ENCODE measurements at regions not wholly inside any gene's neighbourhood (a gene's known extent, or its start where the extent isn't known, plus 50 kb on each side); places are given as distances from the start of the nearest gene placed in this dataset.
"Not testable (repeated sequence)": the region's sequence is repeated elsewhere in the genome, so short reads cannot be mapped to it uniquely, and the experiment has no call there.

DNA sequence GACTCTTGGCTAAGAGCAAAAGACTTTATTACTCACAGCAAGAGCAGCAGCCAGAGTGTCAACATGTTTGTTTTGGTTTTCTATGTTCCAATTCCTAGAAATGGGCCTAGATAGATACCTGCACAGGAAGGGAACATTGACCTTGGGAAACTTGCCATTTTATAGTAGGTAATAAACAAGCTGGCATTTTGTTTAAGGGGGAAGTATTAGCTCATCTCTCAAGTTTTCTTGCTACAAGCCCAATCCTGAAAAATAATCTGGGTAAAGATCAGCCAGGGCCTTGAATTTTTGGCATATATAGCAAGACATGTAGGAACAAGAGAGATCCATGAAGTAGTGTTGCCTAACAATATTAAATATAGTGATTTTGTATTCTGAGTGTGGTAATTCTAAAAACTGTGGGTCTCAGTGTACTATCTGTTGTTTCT is 51.4 kb upstream of the RGL1 start:
- intact Hi-C loops (cut with DNase I): no loop called here
- DNase-seq (ENCODE audit: low spot score): no peak

DNA sequence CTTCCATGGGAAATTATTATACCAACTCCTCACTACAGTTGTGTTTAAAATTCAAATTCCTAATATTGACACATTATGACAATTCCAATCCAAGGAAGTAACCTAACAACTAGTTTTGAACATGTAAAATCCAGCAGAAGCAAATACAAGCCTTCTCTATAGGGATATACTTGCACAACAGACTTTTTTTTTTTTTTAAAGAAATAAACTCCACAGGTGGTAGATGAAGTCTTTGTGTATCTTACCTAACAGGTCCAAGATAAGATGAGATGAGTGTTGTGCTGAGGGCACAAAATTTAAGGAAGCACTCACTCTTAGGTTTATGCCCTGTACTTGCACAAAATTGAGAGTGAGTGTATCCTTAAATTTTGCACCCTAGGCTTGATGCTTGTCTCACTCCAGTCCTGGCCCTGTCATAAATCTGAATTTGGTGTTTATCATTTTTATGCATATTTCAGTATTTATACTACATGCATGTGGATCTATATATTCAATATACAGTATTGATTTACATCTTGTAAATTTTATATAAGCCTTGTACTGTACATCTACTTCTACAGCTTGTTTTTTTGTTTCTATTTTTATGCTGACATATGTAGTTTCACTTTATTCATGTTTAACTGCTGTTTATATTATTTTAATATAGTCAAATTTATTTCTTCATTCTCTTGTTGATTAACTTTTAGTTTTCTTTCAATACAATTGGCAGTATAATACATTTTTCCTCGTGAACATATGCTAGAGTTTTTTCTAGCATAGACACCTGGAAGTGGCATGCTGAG is 60.6 kb upstream of the RGL1 start:
- intact Hi-C loops (cut with DNase I): no loop called here
- DNase-seq (ENCODE audit: low spot score): no peak

DNA sequence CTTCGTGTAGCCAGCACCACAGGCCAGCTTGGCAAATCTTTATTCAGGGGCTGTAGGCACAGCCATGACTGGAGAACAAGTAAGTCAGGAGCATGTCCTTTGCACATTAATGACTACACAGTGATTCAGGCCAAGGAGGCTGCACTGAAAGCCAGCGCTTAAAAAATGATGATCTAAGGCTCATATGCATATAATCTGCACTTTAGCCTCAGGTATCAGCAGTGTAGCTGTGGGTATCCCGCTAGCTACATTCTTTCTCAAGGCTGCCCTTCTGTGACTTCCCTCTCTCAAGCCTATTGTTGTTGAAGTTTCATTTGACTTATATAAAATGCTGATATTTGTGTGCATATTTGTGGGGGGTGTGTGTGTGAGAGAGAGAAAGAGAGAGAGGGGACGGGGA is 62.6 kb upstream of the RGL1 start:
- intact Hi-C loops (cut with DNase I): no loop called here
- no peak for DNase-seq (ENCODE audit: low spot score)

DNA sequence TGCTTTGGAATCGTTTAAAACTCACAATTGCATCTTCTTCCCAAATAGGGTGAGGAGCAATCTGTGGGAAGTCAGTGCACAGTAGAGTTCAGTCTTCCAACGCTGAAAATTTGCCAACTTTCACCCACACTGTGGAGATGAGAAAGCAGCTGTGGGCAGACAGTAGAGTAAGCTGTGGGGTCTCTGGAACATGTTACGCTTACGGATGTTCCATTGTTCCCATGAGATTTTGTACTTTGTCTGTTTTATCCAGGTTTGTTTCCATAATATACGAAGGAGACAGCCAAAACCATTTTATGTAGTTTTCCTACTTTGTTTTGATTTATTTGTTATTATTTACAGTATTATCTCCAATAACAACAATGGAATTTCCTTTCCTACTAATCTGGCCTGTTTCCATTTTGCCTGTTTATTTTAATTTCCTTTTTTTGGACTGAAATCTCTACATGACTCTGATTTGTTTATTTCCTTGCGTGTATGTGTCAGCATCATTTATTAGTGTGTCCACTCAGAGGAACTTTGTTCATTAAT is 65.1 kb upstream of the RGL1 start:
- DNase-seq (ENCODE audit: low spot score): no peak
- intact Hi-C loops (cut with DNase I): no loop called here

DNA sequence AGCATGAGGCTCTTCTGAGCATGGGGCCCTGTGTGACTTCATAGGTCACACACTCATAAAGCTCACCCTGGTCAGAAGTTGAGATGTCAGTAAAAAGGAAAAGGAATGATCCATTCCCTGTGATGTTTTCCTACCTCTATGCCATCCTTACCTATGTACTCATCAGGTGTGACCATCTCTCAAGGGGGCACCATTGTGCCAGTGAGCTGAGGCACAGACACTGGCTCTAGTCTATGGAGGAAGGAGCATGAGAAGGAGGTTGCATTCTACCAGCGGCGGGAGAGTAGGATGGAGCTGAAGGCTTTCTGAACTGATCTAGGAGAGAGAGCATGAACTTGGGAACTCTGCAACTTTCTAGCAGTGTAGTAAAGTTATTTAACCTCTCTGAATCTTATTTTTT is 65.8 kb upstream of the RGL1 start:
- DNase-seq (ENCODE audit: low spot score): no peak
- intact Hi-C loops (cut with DNase I): no loop called here

DNA sequence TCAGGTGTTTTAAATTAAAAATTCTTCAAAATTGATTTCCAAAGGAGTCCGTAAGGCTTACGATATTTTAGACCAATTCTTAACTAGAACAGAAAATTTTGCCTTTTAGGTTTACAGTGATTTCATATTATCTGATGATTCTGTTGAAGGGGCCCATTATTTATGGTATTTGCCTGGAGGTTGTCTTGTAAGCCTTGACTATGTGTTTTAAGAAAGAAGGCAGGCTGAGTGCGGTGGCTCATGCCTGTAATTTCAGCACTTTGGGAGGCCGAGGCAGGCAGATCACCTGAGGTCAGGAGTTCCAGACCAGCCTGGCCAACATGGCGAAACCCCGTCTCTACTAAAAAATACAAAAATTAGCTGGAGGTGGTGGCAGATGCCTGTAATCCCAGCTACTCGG is 67.0 kb upstream of the RGL1 start:
- DNase-seq (ENCODE audit: low spot score); intact Hi-C loops (cut with DNase I): not testable (repeated sequence)

DNA sequence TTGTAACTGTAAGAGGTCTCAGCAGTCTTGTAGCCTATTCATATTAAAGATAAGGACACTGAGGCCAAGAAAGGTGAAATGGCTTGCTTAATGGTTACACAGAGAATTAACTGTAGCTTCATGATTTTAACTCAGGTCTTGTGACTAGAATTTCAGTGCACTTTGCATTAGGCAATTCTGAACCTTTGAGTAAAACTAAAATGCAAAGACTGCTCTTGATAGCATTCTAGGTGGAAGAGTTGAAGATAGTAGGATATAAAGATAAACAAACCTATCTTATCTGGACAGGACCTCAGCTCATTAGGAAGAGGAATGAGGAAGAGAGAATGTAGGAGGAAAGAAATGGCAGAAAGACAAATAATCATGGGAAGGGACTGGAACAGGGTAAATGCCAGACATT is 68.6 kb upstream of the RGL1 start:
- intact Hi-C loops (cut with DNase I): no loop called here
- no peak for DNase-seq (ENCODE audit: low spot score)

DNA sequence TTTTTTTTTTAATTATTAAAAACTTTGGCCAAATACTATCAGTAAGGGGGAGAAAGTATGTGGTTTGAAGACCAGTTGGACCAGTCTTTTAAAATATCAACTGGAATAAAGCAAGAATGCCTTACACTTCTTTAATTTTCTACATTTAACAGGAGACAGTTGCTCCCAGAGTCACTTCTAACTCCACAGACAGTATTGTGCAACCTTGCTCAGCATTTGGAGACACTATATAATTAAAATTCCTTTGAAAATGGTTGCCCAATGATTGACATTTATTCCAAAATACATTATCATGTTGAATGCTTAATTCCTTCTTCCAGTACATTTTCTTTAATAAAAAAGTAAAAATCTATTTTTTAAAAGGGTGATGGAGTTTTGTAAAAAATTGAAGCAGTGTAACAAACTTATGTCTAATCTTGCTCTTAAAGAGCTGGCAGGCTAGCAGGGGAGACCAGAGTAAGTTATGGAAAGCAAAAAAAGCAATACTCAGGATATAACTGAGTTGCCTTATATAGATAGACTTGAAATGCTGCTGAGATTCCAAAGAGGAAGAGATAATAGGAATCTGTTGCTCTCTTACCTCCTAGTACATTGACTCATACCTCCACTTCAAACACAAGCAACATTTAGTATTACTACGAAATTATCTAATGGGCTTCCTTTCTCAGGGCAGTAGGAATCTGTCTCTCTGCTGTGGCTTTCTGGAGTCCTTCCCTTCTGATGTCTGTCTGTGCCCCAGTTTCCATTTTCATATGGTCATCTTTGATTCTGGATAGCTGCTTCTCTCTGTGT is 69.7 kb upstream of the RGL1 start:
- no peak for DNase-seq (ENCODE audit: low spot score)
- intact Hi-C loops (cut with DNase I): no loop called here

DNA sequence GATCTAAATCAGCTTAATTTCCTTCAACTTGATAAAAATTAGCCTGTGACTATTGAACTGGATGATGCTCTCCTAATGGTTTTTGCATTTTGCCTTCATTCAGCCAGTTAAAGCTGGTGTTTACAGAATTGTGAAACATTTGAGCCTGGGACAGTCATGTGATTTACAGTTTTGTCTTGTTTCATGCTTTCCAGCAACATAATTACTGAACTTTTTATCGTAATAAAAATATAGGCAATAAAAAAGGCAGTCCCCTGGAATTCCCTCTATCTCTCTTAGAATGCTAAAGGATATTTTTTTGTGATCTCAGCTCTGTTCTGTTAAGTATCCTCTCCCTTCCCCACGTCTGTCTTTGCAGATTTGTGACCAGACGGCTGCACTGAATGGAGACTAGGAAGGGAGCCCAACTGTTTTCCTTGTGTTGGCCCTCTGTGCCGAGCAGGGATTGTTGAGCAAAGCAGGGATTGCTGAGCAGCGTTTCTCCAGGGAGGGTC is 70.3 kb upstream of the RGL1 start:
- intact Hi-C loops (cut with DNase I): no loop called here
- DNase-seq (ENCODE audit: low spot score): peak; percentile 82

DNA sequence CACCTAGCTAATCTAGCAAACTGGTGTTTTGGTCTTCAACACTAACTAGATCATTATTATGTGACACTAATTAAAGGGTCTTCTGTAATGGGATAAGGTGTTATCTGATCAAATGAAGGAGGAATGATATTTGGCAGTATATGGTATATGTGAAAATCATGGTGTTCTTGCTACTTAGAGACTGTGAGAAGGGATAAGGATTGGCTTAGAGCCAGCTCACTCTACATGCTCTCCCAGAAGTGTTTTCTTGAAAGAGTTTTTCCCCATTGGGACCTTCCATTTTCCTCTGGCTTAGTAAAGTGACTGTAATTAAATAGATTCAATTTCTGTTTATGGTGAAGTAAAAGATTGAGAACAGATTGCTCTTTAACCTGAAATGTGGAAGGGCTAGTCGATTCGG is 71.2 kb upstream of the RGL1 start:
- DNase-seq (ENCODE audit: low spot score): no peak
- intact Hi-C loops (cut with DNase I): no loop called here

DNA sequence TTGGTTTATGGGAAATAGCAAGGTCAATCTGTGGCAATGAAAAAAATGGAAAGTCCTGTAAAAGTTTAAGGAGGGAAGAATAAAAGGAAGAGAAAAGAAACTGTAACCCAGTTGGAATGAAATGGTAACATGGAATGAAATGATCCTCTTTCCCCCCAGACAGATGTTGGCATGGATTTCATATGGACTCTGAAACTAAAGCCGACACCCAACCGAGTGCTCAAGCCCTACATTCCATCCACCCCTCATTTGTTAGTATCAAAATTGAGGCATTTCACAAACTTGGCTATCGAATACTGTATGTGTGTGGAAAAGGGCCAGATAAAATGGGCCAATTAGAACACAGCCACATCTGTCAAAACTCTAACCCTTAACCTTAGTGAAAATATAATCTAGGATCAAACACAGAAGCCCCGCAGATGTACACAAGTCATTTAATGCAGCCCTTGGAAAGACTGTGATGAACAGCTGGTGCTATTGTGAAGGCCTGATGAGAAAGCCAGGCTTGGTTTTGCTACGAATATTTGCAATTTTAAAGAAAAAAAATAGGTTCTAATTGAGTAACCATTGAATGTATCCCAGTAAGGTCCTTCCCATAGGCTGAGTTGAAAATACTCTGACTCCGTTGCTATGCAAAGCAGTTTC is 72.6 kb upstream of the RGL1 start:
- no peak for DNase-seq (ENCODE audit: low spot score)
- intact Hi-C loops (cut with DNase I): no loop called here

DNA sequence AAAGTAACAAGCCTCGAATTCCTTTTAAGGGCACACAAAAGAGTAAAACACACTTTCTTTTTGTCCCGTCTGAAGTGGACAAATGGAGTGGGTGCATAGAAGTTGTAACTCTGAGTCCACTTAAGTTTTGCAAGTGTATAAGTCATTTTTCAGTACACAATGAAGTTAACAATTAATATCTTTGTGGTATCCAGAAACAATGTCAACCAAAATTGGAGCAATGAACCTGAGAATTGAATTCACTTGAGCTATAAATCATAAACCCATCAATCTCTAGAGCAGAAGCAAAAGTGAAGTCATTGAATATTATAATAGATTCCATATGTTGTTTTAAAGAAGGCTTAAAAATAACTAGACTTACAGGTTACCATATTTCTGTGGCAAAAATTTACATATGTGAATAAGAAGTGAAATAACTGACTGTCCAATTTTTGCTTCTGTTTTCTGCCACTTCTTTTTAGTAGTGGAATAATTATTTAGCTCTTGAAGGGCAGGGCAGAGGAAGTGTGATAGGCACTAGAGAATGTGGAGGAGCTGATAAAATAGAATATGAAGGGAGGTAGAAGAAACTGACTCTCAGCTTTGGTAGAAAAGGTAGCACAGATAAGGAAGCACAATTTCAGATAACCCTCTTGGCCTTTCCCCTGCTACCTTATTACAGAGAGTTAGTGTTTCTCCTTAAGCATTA is 73.9 kb upstream of the RGL1 start:
- no peak for DNase-seq (ENCODE audit: low spot score)
- intact Hi-C loops (cut with DNase I): no loop called here

DNA sequence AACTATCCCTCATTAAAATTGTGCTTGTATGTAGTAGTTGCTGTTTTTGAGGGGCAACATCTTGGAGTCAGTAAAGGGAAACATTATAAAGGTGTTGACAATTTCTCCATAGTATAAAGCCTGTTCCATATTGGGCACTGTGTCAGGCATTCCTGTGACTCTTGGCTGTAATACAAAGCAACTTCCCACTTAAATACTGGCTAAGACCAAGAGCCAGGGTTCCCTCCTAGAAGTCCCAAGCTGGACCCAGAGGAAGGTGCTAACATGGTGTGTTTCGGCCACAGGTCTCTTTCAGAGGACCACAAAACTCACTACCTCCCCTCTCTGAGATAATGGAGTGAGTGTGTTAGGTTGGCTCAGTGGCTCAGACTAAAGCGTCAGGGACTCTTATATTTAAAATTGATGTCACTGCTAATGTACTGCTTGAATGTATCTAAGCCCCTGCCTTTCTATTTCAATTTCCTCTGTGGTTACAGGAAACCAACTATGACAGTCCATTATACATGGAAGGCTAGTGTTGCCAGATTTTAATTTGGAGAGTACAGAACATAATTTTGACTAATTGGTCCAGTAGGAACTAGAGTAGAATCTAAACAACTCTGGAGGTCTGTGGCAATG is 74.7 kb upstream of the RGL1 start:
- no peak for DNase-seq (ENCODE audit: low spot score)
- intact Hi-C loops (cut with DNase I): no loop called here

DNA sequence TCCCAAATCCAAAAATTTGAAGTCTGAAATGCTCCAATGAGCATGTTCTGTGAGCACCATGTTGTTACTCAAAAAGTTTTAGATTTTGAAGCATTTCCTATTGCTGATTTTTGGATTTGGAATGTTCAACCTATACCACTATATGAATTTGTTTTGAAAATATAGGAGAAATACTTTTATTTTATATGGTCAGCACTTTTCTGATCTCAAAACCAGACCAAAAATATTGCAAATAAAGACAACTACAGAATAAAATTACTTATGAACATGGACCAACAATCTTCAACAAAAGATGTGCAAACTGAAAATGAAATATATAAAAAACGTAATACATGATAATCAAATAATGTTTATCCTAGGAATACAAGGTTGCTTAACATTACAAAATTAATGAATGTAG is 73.7 kb upstream of the APOBEC4 start:
- DNase-seq (ENCODE audit: low spot score): no peak
- intact Hi-C loops (cut with DNase I): no loop called here

DNA sequence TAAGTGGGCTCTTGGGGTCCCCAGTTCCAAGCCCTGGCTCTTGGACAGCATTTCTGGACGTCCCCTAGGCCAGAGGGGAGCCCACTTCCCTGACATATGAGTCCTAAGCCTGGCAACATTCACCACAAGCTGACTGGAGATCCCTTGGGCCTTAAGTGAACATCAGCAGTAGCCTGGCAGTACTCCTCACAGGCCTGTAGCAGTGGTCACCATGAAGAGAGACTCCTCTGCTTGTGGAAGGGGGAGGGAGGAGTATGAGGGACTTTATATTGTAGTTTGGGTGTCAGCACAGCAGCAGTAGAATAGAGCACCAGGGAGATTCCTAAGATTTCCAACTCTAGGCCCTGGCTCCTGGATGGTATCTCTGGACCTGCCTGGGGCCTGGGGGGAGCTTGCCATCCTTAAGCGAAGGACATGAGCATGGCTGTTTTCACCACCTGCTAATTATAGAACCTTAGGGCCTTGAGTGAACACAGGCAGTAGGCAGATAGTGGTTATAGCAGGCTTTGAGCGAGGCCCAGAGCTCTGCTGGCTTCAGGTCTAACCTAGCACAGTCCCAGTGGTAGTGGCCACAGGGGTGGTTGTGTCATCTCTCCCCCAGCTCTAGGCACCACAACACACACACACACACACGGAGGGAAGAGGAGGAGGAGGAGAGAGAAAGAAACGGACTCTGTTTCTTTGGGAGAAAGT is 71.4 kb upstream of the APOBEC4 start:
- intact Hi-C loops (cut with DNase I): no loop called here
- no peak for DNase-seq (ENCODE audit: low spot score)

DNA sequence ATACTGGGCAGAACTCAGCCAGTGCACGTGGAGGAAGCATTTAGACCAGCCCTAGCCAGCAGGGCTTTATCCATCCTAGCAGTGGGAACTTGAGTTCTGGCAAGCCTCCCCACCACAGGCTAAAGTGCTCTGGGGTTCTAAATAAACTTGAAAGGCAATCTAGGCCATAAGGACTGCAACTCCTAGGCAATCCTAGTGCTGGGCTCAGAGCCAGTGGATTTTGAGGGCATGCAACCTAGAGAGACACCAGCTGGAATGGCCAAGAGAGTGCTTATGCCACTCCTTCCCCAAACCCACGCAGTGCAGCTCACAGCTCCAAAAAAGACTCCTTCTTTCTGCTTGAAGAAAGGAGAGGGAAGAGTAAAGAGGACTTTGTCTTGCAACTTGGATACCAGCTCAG is 70.5 kb upstream of the APOBEC4 start:
- intact Hi-C loops (cut with DNase I): no loop called here
- DNase-seq (ENCODE audit: low spot score): no peak

DNA sequence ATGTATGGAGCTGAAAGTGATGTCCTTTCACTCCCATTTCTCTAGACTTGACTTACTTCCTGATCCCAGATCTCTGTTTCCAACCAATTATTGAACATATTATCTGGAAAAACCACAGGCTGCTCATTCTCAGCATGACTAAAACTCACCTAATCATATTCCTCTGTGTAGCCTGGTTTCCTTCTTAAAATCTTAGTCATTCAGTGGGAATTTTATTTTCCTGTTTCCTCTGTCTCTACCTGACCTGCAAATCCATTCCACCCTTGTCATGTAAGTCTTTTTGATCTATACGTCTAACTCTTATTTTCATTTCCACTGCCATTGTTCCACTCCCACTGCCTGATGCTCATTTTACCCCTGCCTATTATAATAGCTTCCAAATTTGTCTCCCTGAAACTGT is 67.9 kb upstream of the APOBEC4 start:
- intact Hi-C loops (cut with DNase I): no loop called here

DNA sequence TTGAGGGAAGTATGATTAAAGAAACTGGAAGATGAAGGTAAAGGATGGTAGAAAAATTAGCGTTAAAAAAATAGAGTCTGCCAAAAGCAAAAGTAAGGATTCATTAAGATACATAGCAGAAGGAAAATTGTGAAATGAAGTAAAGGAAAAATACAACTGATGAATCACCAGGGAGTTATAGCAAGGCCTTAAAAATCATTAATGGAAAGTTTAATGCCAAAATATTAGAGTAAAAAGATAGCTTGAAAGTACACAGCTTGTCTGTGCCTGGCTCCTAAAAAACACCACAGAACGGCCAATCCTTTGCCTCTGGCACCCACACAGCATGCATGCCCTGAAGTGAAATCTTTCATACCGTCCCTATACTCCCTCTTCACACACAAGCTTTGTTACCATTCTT is 66.9 kb upstream of the APOBEC4 start:
- no peak for DNase-seq (ENCODE audit: low spot score)
- intact Hi-C loops (cut with DNase I): no loop called here

More for the DNA sequence above, 67.9 kb upstream of the APOBEC4 start:
- no peak for DNase-seq (ENCODE audit: low spot score)

DNA sequence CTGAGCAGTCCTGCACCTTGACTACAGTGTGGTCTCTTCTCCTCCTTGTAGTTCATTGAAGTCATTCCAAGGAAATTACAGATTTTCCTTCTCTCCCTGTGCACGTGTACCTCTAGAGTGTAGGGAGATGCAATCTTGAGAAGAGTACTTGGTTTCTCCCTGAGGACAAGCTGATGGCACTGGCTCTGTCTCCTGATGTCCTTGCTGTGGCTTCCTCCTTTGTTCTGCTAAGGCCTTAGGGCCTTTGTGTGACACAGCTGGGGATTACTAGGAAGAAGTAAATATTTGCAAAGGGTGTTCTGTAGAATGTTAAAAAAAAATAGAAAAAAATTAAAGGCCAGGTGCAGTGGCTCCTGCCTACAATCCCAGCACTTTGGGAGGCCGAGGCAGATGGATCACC is 66.2 kb upstream of the APOBEC4 start:
- no peak for DNase-seq (ENCODE audit: low spot score)
- intact Hi-C loops (cut with DNase I): no loop called here

Measured in posterior vena cava (tissue), 2 donors.